ENCODE measurements at regions not wholly inside any gene's neighbourhood (a gene's known extent, or its start where the extent isn't known, plus 50 kb on each side); places are given as distances from the start of the nearest gene placed in this dataset.

DNA sequence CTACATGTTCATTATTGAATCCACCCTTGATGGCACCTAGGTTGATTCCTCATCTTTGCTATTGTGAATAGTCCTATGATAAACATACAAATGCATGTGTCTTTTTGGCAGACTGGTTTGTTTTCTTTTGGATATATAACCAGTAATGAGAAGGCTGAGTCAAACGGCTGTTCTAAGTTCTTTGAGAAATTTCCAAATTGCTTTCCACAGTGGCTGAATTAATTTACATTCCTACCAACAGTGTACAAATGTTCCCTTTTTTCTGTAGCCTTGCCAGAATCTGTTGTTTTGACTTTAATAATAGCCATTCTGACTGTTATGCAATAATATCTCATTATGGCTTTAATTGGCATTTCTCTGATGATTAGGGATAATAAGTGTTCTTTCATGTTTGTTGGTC, 184.9 kb downstream of the CASP12 start:
- Histone ChIP-seq H2AFZ (ENCODE audit: low read depth, low read length, severe bottlenecking) (no peak overlapping the region), H3K36me3 (ENCODE audit: low read length) (no peaks in the 10 kb centered on the region), H3K9me2 (replicated peaks; ENCODE audit: insufficient read depth, low read length) (no peaks in the 10 kb centered on the region), H3K27ac (ENCODE audit: low read depth, low read length) (no peak overlapping the region), H3K9me3 (ENCODE audit: insufficient read depth, low read length) (no peaks in the 10 kb centered on the region), H3K79me2 (ENCODE audit: insufficient read depth, low read length) (no peaks in the 10 kb centered on the region), H3K4me2 (ENCODE audit: low read depth, low read length, poor library complexity, severe bottlenecking) (no peak overlapping the region), H3K4me3 (ENCODE audit: insufficient read depth, low read length, poor library complexity, severe bottlenecking) (no peak overlapping the region), H4K20me1 (ENCODE audit: low read depth, low read length) (no peaks in the 10 kb centered on the region), H3K9ac (ENCODE audit: low read length) (no peak overlapping the region), H3K27me3 (ENCODE audit: low read length) (no peaks in the 10 kb centered on the region), H3F3A (ENCODE audit: insufficient read depth) (no peaks in the 10 kb centered on the region)
- TF ChIP-seq EZH2phosphoT487 (conservative IDR thresholded peaks at IDR 0.05; ENCODE audit: low read length) = no peak
- TF ChIP-seq, protein P1, sequence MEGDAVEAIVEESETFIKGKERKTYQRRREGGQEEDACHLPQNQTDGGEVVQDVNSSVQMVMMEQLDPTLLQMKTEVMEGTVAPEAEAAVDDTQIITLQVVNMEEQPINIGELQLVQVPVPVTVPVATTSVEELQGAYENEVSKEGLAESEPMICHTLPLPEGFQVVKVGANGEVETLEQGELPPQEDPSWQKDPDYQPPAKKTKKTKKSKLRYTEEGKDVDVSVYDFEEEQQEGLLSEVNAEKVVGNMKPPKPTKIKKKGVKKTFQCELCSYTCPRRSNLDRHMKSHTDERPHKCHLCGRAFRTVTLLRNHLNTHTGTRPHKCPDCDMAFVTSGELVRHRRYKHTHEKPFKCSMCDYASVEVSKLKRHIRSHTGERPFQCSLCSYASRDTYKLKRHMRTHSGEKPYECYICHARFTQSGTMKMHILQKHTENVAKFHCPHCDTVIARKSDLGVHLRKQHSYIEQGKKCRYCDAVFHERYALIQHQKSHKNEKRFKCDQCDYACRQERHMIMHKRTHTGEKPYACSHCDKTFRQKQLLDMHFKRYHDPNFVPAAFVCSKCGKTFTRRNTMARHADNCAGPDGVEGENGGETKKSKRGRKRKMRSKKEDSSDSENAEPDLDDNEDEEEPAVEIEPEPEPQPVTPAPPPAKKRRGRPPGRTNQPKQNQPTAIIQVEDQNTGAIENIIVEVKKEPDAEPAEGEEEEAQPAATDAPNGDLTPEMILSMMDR (IDR thresholded peaks at IDR 0.05; ENCODE audit: insufficient read depth, low read length, poor library complexity, severe bottlenecking) = no peak

GRCh38 chr11:104705490-104706190, 192.6 kb downstream of the CASP12 start:
- Histone ChIP-seq H3F3A (ENCODE audit: insufficient read depth) (no peaks in the 10 kb centered on the region), H2AFZ (ENCODE audit: low read depth, low read length, severe bottlenecking) (peak overlapping the region; percentile 90), H3K9me2 (replicated peaks; ENCODE audit: insufficient read depth, low read length) (no peaks in the 10 kb centered on the region), H3K36me3 (ENCODE audit: low read length) (no peaks in the 10 kb centered on the region), H3K27ac (ENCODE audit: low read depth, low read length) (peak overlapping the region; percentile 37), H3K9me3 (ENCODE audit: insufficient read depth, low read length) (no peaks in the 10 kb centered on the region), H3K79me2 (ENCODE audit: insufficient read depth, low read length) (no peaks in the 10 kb centered on the region), H3K9ac (ENCODE audit: low read length) (peak overlapping the region; percentile 23; the same call in 1 of the 2 replicates), H3K4me3 (ENCODE audit: insufficient read depth, low read length, poor library complexity, severe bottlenecking) (peak overlapping the region; percentile 23), H3K4me2 (ENCODE audit: low read depth, low read length, poor library complexity, severe bottlenecking) (peak overlapping the region; percentile 64), H4K20me1 (ENCODE audit: low read depth, low read length) (no peaks in the 10 kb centered on the region), H3K27me3 (ENCODE audit: low read length) (no peaks in the 10 kb centered on the region)
- TF ChIP-seq, protein P1 (IDR thresholded peaks at IDR 0.05; ENCODE audit: insufficient read depth, low read length, poor library complexity, severe bottlenecking) = no peak
- no peak for TF ChIP-seq EZH2phosphoT487 (conservative IDR thresholded peaks at IDR 0.05; ENCODE audit: low read length)

GRCh38 chr11:104704888-104705287, 193.4 kb downstream of the CASP12 start:
- peak overlapping the region; percentile 90 for H2AFZ ChIP-seq (ENCODE audit: low read depth, low read length, severe bottlenecking)
- no peaks in the 10 kb centered on the region for H3K9me3 ChIP-seq (ENCODE audit: insufficient read depth, low read length)
- no peaks in the 10 kb centered on the region for H4K20me1 ChIP-seq (ENCODE audit: low read depth, low read length)
- no peaks in the 10 kb centered on the region for H3K36me3 ChIP-seq (ENCODE audit: low read length)
- no peaks in the 10 kb centered on the region for H3K79me2 ChIP-seq (ENCODE audit: insufficient read depth, low read length)
- peak overlapping the region; percentile 64 for H3K4me2 ChIP-seq (ENCODE audit: low read depth, low read length, poor library complexity, severe bottlenecking)
- H3K9ac ChIP-seq (ENCODE audit: low read length) = no peak overlapping the region
- 0 out of 2 replicates have a peak overlapping the region, but pooled peaks have one; percentile 37 for H3K27ac ChIP-seq (ENCODE audit: low read depth, low read length)
- no peak for TF ChIP-seq EZH2phosphoT487 (conservative IDR thresholded peaks at IDR 0.05; ENCODE audit: low read length)
- TF ChIP-seq, protein P1 (IDR thresholded peaks at IDR 0.05; ENCODE audit: insufficient read depth, low read length, poor library complexity, severe bottlenecking) = no peak
- H3F3A ChIP-seq (ENCODE audit: insufficient read depth) = no peaks in the 10 kb centered on the region
- H3K27me3 ChIP-seq (ENCODE audit: low read length) = no peaks in the 10 kb centered on the region
- H3K4me3 ChIP-seq (ENCODE audit: insufficient read depth, low read length, poor library complexity, severe bottlenecking) = no peak overlapping the region
- H3K9me2 ChIP-seq (replicated peaks; ENCODE audit: insufficient read depth, low read length) = no peaks in the 10 kb centered on the region

Measured in SU-DHL-6 (cell line).